ENCODE measurements at regions not wholly inside any gene's neighbourhood (a gene's known extent, or its start where the extent isn't known, plus 50 kb on each side); places are given as distances from the start of the nearest gene placed in this dataset.

DNA sequence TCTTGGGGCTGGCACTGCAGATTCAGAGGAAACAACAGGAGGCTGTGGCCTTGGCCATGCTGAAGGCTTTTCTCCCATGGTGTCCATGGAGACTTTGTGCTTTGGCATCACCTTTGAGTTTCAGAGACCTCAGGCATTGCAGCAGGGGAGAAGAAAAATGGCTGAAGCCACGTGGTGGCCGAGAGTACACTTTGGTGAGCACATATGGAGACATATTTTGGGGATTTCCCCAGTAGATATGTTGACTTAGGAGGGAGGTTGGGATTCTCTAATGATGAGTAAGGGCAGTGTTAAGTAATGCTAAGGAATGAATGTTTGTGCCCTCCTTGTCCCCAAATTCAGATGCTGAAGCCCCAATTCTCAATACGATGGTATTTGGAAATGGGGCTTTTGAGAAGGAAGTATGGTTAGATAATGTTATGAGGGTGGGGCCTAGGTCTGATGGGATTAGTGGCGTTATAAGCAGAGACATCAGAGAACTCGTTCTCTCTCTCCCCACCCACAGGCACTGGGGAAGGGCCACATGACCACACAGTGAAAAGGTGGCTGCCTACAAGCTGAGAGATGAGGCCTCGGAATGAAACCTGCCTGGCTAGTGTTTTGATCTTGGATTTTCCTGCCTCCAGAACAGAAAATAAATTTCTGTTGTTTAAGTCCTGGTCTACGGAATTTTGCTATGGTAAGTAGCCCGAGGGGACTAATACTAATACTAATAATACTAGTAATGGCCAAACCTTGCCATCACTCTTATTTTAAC is 98.6 kb downstream of the TBX19 start:
- no peak overlapping the region for H2BK15ac ChIP-seq (ENCODE audit: low read depth, low read length)
- no peak overlapping the region for H2AFZ ChIP-seq (replicated peaks; ENCODE audit: low read length, poor library complexity)
- no peak overlapping the region for H3K27ac ChIP-seq (ENCODE audit: insufficient read depth, low read length)
- ChIA-PET POLR2A (ENCODE audit: unreplicated experiment) (no interaction called here), CTCF (no interaction called here)
- TF ChIP-seq USF2 (IDR thresholded peaks at IDR 0.05; ENCODE audit: low read depth, low read length) = no peak
- TF ChIP-seq RAD21 (IDR thresholded peaks at IDR 0.05; ENCODE audit: low read length) = no peak
- TF ChIP-seq CTCF (conservative IDR thresholded peaks at IDR 0.05; ENCODE audit: low read depth, low read length) = no peak
- H3K4me2 ChIP-seq (ENCODE audit: low read depth, low read length) = no peak overlapping the region
- H2BK20ac ChIP-seq (ENCODE audit: low read depth, low read length) = no peak overlapping the region
- H2AK9ac ChIP-seq (replicated peaks; ENCODE audit: low read depth, low read length, poor library complexity) = no peak overlapping the region
- no peaks in the 10 kb centered on the region for H3K79me1 ChIP-seq (ENCODE audit: low read depth in 1 of 2, low read length in 2 of 2)
- BruUV-seq (replicated peaks) = no TSS peak
- no peak overlapping the region for H2AK5ac ChIP-seq (ENCODE audit: low read depth, low read length)
- H3K18ac ChIP-seq (ENCODE audit: low read depth, low read length) = no peak overlapping the region
- H3K27me3 ChIP-seq (ENCODE audit: control insufficient read depth, insufficient read depth, low read length) = no peaks in the 10 kb centered on the region; the same call in 1 of the 2 replicates
- DNase-seq (peak; percentile 18), ATAC-seq (ENCODE audit: low read depth) (no peak)
- no peak overlapping the region for H2BK120ac ChIP-seq (ENCODE audit: low read depth, low read length)
- intact Hi-C loops (cut with micrococcal nuclease) (no loop called here), in situ Hi-C loops (cut with MboI; ENCODE audit: low sequenced_read_pairs) (no loop called here), dilution Hi-C loops (cut with HindIII; ENCODE audit: low sequenced_read_pairs, unreplicated experiment) (no loop called here)
- H3K9me3 ChIP-seq (ENCODE audit: control insufficient read depth, insufficient read depth, low read length) = no peaks in the 10 kb centered on the region
- no peak overlapping the region for H2BK5ac ChIP-seq (ENCODE audit: low read depth, low read length, poor library complexity, severe bottlenecking)
- H3K4me1 ChIP-seq (ENCODE audit: control insufficient read depth, insufficient read depth, low read length) = no peaks in the 10 kb centered on the region
- H3K9ac ChIP-seq (ENCODE audit: low read depth, low read length) = no peak overlapping the region
- H4K8ac ChIP-seq (ENCODE audit: low read depth in 2 of 2, low read length in 2 of 2) = no peak overlapping the region
- H4K91ac ChIP-seq (ENCODE audit: insufficient read depth, low read depth, low read length) = no peak overlapping the region
- H4K20me1 ChIP-seq (ENCODE audit: insufficient read depth, low read length) = no peaks in the 10 kb centered on the region
- H3K4ac ChIP-seq (ENCODE audit: low read depth, low read length) = no peak overlapping the region
- H3K4me3 ChIP-seq (ENCODE audit: insufficient read depth, low read depth, low read length) = no peak overlapping the region
- H3K56ac ChIP-seq (ENCODE audit: extremely low read depth, insufficient read depth, low read length) = no peak overlapping the region
- no peak overlapping the region for H3K14ac ChIP-seq (replicated peaks; ENCODE audit: low read depth, low read length)
- no peak overlapping the region for H3K23ac ChIP-seq (ENCODE audit: low read depth, low read length)
- no peaks in the 10 kb centered on the region for H3K9me1 ChIP-seq (ENCODE audit: insufficient read depth, low read length)
- 51% methylated on average over 2 of the region's 8 CpGs; no CpG with 5 or more reads in 1 of the 2 experiments for WGBS, 2 experiments (ENCODE audit: extremely low coverage in 2 of 2, insufficient read length in 1 of 2)
- no peaks in the 10 kb centered on the region for H3K36me3 ChIP-seq (ENCODE audit: control insufficient read depth, insufficient read depth, low read length)
- H4K5ac ChIP-seq (ENCODE audit: low read depth, low read length) = no peak overlapping the region
